Loucy (cell line): ENCODE measurements at regions not wholly inside any gene's neighbourhood (a gene's known extent, or its start where the extent isn't known, plus 50 kb on each side); places are given as distances from the start of the nearest gene placed in this dataset.

Experiments
- H2AFZ ChIP-seq: fragments of 200-600 bp; sonication (generic); 2 replicates; pipeline ENCODE4 v1.6.0; 2016; ENCODE audit warnings: antibody characterized with exemption, mild to moderate bottlenecking, low read length, moderate library complexity
- H3F3A ChIP-seq: fragments of 200-600 bp; 2 replicates; pipeline ENCODE4 v1.6.0; 2016; ENCODE audit warnings: antibody characterized with exemption, low read depth, mild to moderate bottlenecking
- H3K27me3 ChIP-seq: fragments of 200-600 bp; sonication (generic); 2 replicates; pipeline ENCODE4 v1.6.1; 2014; ENCODE audit warnings: low read length, mild to moderate bottlenecking; ENCODE audit not compliant: insufficient read depth, poor library complexity, severe bottlenecking
- H3K36me3 ChIP-seq: fragments of 200-600 bp; sonication (generic); 2 replicates; pipeline ENCODE4 v1.6.1; 2016; ENCODE audit warnings: low read length; ENCODE audit not compliant: insufficient read depth
- H3K4me1 ChIP-seq: fragments of 200-600 bp; sonication (generic); 2 replicates; pipeline ENCODE4 v1.5.1; 2014; ENCODE audit warnings: low read length, mild to moderate bottlenecking; ENCODE audit not compliant: insufficient read depth, poor library complexity, severe bottlenecking
- H3K4me2 ChIP-seq: fragments of 200-600 bp; sonication (generic); 2 replicates; pipeline ENCODE4 v1.6.0; 2014; ENCODE audit warnings: antibody characterized with exemption, low read length, low read depth, mild to moderate bottlenecking; ENCODE audit not compliant: poor library complexity, severe bottlenecking
- H3K4me3 ChIP-seq: fragments of 200-600 bp; sonication (generic); 2 replicates; pipeline ENCODE4 v1.5.1; 2014; ENCODE audit warnings: low read length, mild to moderate bottlenecking, mixed read lengths; ENCODE audit not compliant: poor library complexity, severe bottlenecking
- H3K79me2 ChIP-seq: fragments of 200-600 bp; sonication (generic); 2 replicates; pipeline ENCODE4 v1.6.1; 2014; ENCODE audit warnings: low read length; ENCODE audit not compliant: insufficient read depth
- H3K9ac ChIP-seq: fragments of 200-600 bp; sonication (generic); 2 replicates; pipeline ENCODE4 v1.6.0; 2014; ENCODE audit warnings: mild to moderate bottlenecking, low read depth, low read length, moderate library complexity; ENCODE audit not compliant: poor library complexity, severe bottlenecking
- H3K9me2 ChIP-seq: fragments of 200-600 bp; sonication (generic); replicated peaks from 2 replicates; pipeline ENCODE4 v1.6.1; 2016; ENCODE audit warnings: low read depth, low read length, mixed read lengths
- H3K9me3 ChIP-seq: fragments of 200-600 bp; sonication (generic); 2 replicates; pipeline ENCODE4 v1.6.1; 2014; ENCODE audit warnings: mild to moderate bottlenecking, antibody characterized with exemption, low read length, low read depth; ENCODE audit not compliant: insufficient read depth
- H4K20me1 ChIP-seq: fragments of 200-600 bp; sonication (generic); 2 replicates; pipeline ENCODE4 v1.6.0; 2014; ENCODE audit warnings: antibody characterized with exemption, low read length, mild to moderate bottlenecking; ENCODE audit not compliant: insufficient read depth, poor library complexity, severe bottlenecking
- CTCF ChIP-seq: fragments of 200-600 bp; sonication (generic); conservative IDR thresholded peaks from 2 replicates; pipeline ENCODE4 v1.5.1; 2014; ENCODE audit warnings: mild to moderate bottlenecking, antibody characterized with exemption, low read length
- EZH2phosphoT487 ChIP-seq: fragments of 200-600 bp; IDR thresholded peaks from 2 replicates; pipeline ENCODE4 v1.6.1; 2018; ENCODE audit warnings: antibody characterized with exemption, mild to moderate bottlenecking, moderate library complexity, borderline replicate concordance

- Histone ChIP-seq H3K4me3 (no peak overlapping the region), H2AFZ (no peak overlapping the region), H3K79me2 (no peaks in the 10 kb centered on the region), H4K20me1 (no peaks in the 10 kb centered on the region), H3K4me2 (no peak overlapping the region), H3K27me3 (no peaks in the 10 kb centered on the region), H3K9ac (no peak overlapping the region), H3F3A (no peaks in the 10 kb centered on the region), H3K9me2 (no peaks in the 10 kb centered on the region), H3K4me1 (no peaks in the 10 kb centered on the region), H3K9me3 (no peaks in the 10 kb centered on the region), H3K36me3 (no peaks in the 10 kb centered on the region)
- no peak for TF ChIP-seq CTCF
- no peak for TF ChIP-seq EZH2phosphoT487
Observed at GRCh38 chr3:158925021-158925420, 123.2 kb downstream of the MFSD1 start.

GRCh38 chr3:158925828-158926494, 124.1 kb downstream of the MFSD1 start:
- Histone ChIP-seq H3K4me1 (no peaks in the 10 kb centered on the region), H3K9me2 (no peaks in the 10 kb centered on the region), H3F3A (no peaks in the 10 kb centered on the region), H3K79me2 (no peaks in the 10 kb centered on the region), H3K27me3 (no peaks in the 10 kb centered on the region), H3K9ac (no peak overlapping the region), H3K9me3 (no peaks in the 10 kb centered on the region), H3K4me3 (no peak overlapping the region), H2AFZ (no peak overlapping the region), H4K20me1 (no peaks in the 10 kb centered on the region), H3K4me2 (no peak overlapping the region), H3K36me3 (no peaks in the 10 kb centered on the region)
- TF ChIP-seq EZH2phosphoT487 (no peak), CTCF (no peak)

GRCh38 chr3:158935846-158936245, 134.0 kb downstream of the MFSD1 start:
- peaks cover 4% of the 10 kb centered on the region for H3K4me1 ChIP-seq
- no peaks in the 10 kb centered on the region for H3K36me3 ChIP-seq
- H3K4me3 ChIP-seq: no peak overlapping the region
- no peak overlapping the region for H3K4me2 ChIP-seq
- no peak overlapping the region for H2AFZ ChIP-seq
- no peaks in the 10 kb centered on the region for H3K9me2 ChIP-seq
- H3K9me3 ChIP-seq: no peaks in the 10 kb centered on the region
- H3K9ac ChIP-seq: no peak overlapping the region
- H4K20me1 ChIP-seq: no peaks in the 10 kb centered on the region
- TF ChIP-seq EZH2phosphoT487 (no peak), CTCF (no peak)
- no peaks in the 10 kb centered on the region for H3F3A ChIP-seq
- H3K27me3 ChIP-seq: no peaks in the 10 kb centered on the region
- no peaks in the 10 kb centered on the region for H3K79me2 ChIP-seq
